HG02938 (cell line): ENCODE measurements at regions not wholly inside any gene's neighbourhood (a gene's known extent, or its start where the extent isn't known, plus 50 kb on each side); places are given as distances from the start of the nearest gene placed in this dataset.

ENCODE experiments used
- ATAC-seq: cut with Tn5 transposase; IDR thresholded peaks from one replicate; pipeline ENCODE4 v1.9.1; 2021; ENCODE audit warnings: mild to moderate bottlenecking, moderate library complexity; ENCODE audit not compliant: unreplicated experiment

DNA sequence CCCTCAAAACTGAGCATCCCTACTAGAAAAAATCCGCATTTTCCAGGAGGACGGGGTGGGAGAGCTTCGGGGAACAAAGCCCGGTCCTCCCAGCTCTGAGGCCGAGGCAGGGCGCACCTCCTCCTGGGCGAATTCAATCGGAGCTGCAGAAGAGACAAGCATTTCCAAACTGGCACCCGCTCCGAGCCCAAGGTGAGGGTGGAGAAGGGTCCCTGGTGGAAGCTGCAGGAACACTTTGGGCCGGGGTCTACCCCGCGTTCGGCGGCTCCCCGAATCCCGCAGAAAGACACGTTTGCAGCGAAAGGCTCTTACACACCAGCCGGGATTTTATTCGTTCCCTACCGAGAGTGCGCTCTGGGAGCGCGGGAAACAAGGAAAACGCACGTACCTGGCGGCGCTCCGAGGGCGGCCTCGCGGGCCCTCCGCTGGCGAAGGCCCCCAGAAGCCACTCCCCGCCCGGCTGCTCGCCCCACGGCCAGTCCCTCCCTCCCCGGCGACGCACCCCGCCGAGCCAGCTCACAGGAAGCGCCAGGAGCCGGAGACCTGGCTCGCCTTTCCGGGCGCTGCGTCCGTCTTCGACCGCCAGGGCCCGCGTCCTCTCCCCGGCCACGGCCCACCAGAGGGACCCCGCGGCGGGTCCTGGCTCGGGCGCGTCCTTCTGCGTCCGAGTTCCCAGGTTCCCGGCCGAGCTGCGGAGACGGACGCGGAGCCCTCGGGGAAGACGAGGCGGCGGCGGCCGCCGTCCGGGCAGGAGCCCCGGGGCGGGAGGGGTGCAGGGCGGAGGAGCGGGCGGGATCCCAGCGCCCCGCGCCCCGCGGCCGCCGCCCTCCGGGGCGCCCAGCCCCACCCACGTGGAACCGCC is 49.8 kb upstream of the BAHCC1 start:
- peak; percentile 36 for ATAC-seq
